T-cell (primary cell): ENCODE measurements at regions not wholly inside any gene's neighbourhood (a gene's known extent, or its start where the extent isn't known, plus 50 kb on each side); places are given as distances from the start of the nearest gene placed in this dataset.

Experiments
- ATAC-seq, 4 experiments: fragments of 200-7000 bp in 3 of 4; fragments of 150-1000 bp in 1 of 4; cut with Tn5 transposase; replicated peaks in 1 of 4; 1 replicate in 3 of 4; 2 replicates in 1 of 4; pipeline ENCODE4 v1.10.0; 2021; ENCODE audit warnings: moderate library complexity in 3 of 4, mild to moderate bottlenecking in 2 of 4, moderate number of reproducible peaks in 1 of 4
- CTCF ChIA-PET, 2 donors: fragments of 300-600 bp; sonication (Branson Sonifier 250); formaldehyde crosslinking; loops; one replicate each; lab custom pipeline; 2022; ENCODE audit warnings: antibody characterized with exemption in 2 of 2; lab: Charles Lee
- POLR2A ChIA-PET, 2 donors: fragments of 300-600 bp; sonication (Branson Sonifier 250); formaldehyde crosslinking; loops; one replicate each; lab custom pipeline; 2022; ENCODE audit warnings: antibody characterized with exemption in 2 of 2; lab: Charles Lee
- DNase-seq, 35 experiments: peaks; one replicate each; pipeline versions ENCODE4 v3.0.0 to v3.0.0-alpha.2; 2013 to 2023
- H3K27ac ChIP-seq: one replicate; pipeline ENCODE4 v1.5.1; 2013; ENCODE audit warnings: low read length
- H3K27me3 ChIP-seq, 2 experiments: replicated peaks in 1 of 2; 1 replicate in 1 of 2; 2 replicates in 1 of 2; pipeline versions ENCODE4 v1.6.1 to v1.7.0; 2013; ENCODE audit warnings: low read length in 1 of 2, mixed read lengths in 1 of 2; ENCODE audit not compliant: control insufficient read depth in 2 of 2, insufficient read depth in 2 of 2; ENCODE audit errors: extremely low read depth in 1 of 2
- H3K36me3 ChIP-seq, 2 donors: 1 replicate in 1 of 2; 2 replicates in 1 of 2; pipeline versions ENCODE4 v1.6.1 to v1.7.0; 2013; ENCODE audit warnings: low read length in 1 of 2; ENCODE audit not compliant: control insufficient read depth in 2 of 2, insufficient read depth in 1 of 2; ENCODE audit errors: extremely low read depth in 1 of 2
- H3K4me1 ChIP-seq, 2 experiments: 1 replicate in 1 of 2; 2 replicates in 1 of 2; pipeline versions ENCODE4 v1.6.1 to v1.7.0; 2013; ENCODE audit warnings: low read length in 2 of 2, mixed read lengths in 1 of 2; ENCODE audit not compliant: insufficient read depth in 2 of 2, control insufficient read depth in 1 of 2; ENCODE audit errors: extremely low read depth in 1 of 2
- H3K4me3 ChIP-seq, 2 donors: 1 replicate in 1 of 2; 2 replicates in 1 of 2; pipeline versions ENCODE4 v1.5.1 to v1.7.0; 2013; ENCODE audit warnings: mild to moderate bottlenecking in 2 of 2, low read length in 1 of 2, moderate library complexity in 1 of 2; ENCODE audit not compliant: control insufficient read depth in 1 of 2; ENCODE audit errors: extremely low read depth in 1 of 2
- H3K9me3 ChIP-seq: 2 replicates; pipeline ENCODE4 v1.7.0; 2013
- H3K27ac Mint-ChIP-seq, 2 donors: one replicate each; pipeline ENCODE4 v1.8.0; 2020 to 2021; ENCODE audit warnings: mild to moderate bottlenecking in 2 of 2, mixed read lengths in 2 of 2
- H3K27me3 Mint-ChIP-seq, 2 donors: one replicate each; pipeline ENCODE4 v1.8.0; 2021 to 2022; ENCODE audit warnings: mixed read lengths in 2 of 2
- H3K36me3 Mint-ChIP-seq: one replicate; pipeline ENCODE4 v1.8.0; 2021; ENCODE audit warnings: mixed read lengths
- H3K4me1 Mint-ChIP-seq, 3 donors: one replicate each; pipeline ENCODE4 v1.8.0; 2020 to 2022; ENCODE audit warnings: mixed read lengths in 3 of 3, mild to moderate bottlenecking in 1 of 3
- H3K4me3 Mint-ChIP-seq, 3 donors: one replicate each; pipeline ENCODE4 v1.8.0; 2020 to 2022; ENCODE audit warnings: mild to moderate bottlenecking in 3 of 3, mixed read lengths in 3 of 3, moderate library complexity in 3 of 3
- H3K9me3 Mint-ChIP-seq, 3 donors: one replicate each; pipeline ENCODE4 v1.8.0; 2020 to 2022; ENCODE audit warnings: mixed read lengths in 3 of 3
- WGBS: methylation state at CpG from one replicate; pipeline ENCODE4 v1.1.5; 2013; ENCODE audit warnings: missing lambda C conversion rate; ENCODE audit not compliant: insufficient coverage; 5-methylcytosine and 5-hydroxymethylcytosine counted together

DNA sequence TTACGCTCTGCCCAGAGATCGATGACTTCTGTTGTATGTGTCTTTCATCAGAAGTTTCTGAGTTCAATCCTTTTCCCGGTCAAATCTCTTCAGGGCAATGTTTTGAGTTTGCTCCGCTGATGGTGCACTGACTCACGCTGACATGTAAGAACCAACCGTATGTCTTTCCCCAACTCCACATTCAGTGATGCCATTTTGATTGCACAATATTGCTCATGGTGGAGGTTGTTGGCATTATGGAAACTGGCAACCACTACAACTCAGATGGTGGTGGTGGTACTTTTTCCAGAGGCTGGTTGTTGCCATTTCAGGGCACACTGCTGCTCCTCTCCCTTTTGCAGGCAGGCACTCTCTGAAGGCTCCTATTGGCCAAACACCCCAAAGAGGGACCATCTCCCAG lies 751.5 kb downstream of the DCDC2C start:
- no peak overlapping the region for H3K4me3 ChIP-seq
- no peaks in the 10 kb centered on the region for H3K27me3 ChIP-seq
- Mint-ChIP-seq H3K27me3 (no peaks in the 10 kb centered on the region), H3K36me3 (no peaks in the 10 kb centered on the region), H3K27ac (no peak overlapping the region), H3K9me3 (peaks cover 10 to 46% (median 14%) of the 10 kb centered on the region in 3 donors), H3K4me3 (no peak overlapping the region), H3K4me1 (no peaks in the 10 kb centered on the region)
- ATAC-seq (no peak), DNase-seq (no peak)
- no peak overlapping the region for H3K27ac ChIP-seq
- no peaks in the 10 kb centered on the region for H3K36me3 ChIP-seq
- 93% methylated on average over 3 of the region's 6 CpGs for WGBS
- CTCF ChIA-PET = no interaction called here
- no peaks in the 10 kb centered on the region for H3K9me3 ChIP-seq
- no peaks in the 10 kb centered on the region for H3K4me1 ChIP-seq
- POLR2A ChIA-PET = no interaction called here

- 100% methylated on average over 2 of the region's 3 CpGs for WGBS
- DNase-seq = no peak
Observed at GRCh38 chr2:4455486-4456155, 752.2 kb downstream of the DCDC2C start.

DNA sequence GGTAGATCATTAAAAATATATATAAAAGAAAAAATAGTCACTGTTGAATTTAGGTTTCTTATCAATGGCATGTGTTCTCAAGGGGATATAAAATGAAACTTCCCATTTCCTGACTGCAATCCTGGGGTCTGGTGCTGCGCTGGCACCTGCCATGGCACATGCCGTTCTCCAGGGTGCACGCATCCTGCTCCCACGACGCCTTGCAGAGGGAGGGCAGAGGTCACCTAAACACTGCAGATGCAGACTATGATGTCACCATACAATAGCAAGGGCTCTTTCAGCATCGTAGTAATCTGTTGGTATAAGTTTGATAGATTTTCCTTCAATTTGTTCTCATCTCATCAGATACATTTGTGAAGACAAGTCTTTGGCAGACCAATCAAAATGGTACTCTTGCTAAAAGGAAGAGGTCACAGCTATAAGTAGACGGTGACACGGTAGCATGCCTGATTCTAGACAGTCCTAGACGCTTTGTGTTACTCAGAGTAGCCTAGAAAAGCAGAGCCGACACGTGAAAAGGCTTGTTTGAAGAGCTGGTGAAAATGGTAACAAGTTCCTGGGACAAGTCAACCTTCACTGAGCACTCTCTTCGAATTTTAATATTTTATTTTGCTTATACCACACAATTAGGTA lies 761.4 kb downstream of the DCDC2C start:
- H3K27me3 Mint-ChIP-seq = no peaks in the 10 kb centered on the region
- H3K4me3 Mint-ChIP-seq = no peak overlapping the region
- DNase-seq (no peak), ATAC-seq (no peak)
- ChIA-PET CTCF (no interaction called here), POLR2A (no interaction called here)
- H3K27ac ChIP-seq = no peak overlapping the region
- H3K36me3 ChIP-seq = no peaks in the 10 kb centered on the region
- H3K36me3 Mint-ChIP-seq = no peaks in the 10 kb centered on the region
- H3K9me3 Mint-ChIP-seq = peaks cover 4 to 9% (median 9%) of the 10 kb centered on the region in 3 donors
- no peak overlapping the region for H3K4me3 ChIP-seq
- 81% methylated on average over 4 of the region's 12 CpGs for WGBS
- no peak overlapping the region for H3K27ac Mint-ChIP-seq
- no peaks in the 10 kb centered on the region for H3K9me3 ChIP-seq
- H3K4me1 ChIP-seq = no peaks in the 10 kb centered on the region
- H3K27me3 ChIP-seq = no peaks in the 10 kb centered on the region
- no peaks in the 10 kb centered on the region for H3K4me1 Mint-ChIP-seq

More at GRCh38 chr2:4455486-4456155, 752.2 kb downstream of the DCDC2C start:
- Mint-ChIP-seq H3K36me3 (no peaks in the 10 kb centered on the region), H3K27me3 (no peaks in the 10 kb centered on the region), H3K9me3 (peaks cover 10 to 46% (median 17%) of the 10 kb centered on the region in 3 donors), H3K27ac (no peak overlapping the region), H3K4me1 (no peaks in the 10 kb centered on the region), H3K4me3 (no peak overlapping the region)
- H3K4me1 ChIP-seq = no peaks in the 10 kb centered on the region
- no peaks in the 10 kb centered on the region for H3K9me3 ChIP-seq
- ChIA-PET CTCF (interaction anchor here in 1 of 2 donors (0.6 kb wide), 1 partner anchor 19 kb away, joined by 3 read pairs; no protein-coding TSS in a partner anchor), POLR2A (no interaction called here)
- no peaks in the 10 kb centered on the region for H3K27me3 ChIP-seq
- no peak overlapping the region for H3K4me3 ChIP-seq
- H3K27ac ChIP-seq = no peak overlapping the region
- no peaks in the 10 kb centered on the region for H3K36me3 ChIP-seq
- no peak for ATAC-seq

- POLR2A ChIA-PET = no interaction called here
- Mint-ChIP-seq H3K27me3 (no peaks in the 10 kb centered on the region), H3K27ac (no peak overlapping the region), H3K4me1 (no peaks in the 10 kb centered on the region), H3K36me3 (no peaks in the 10 kb centered on the region), H3K9me3 (peaks cover 2 to 11% (median 9%) of the 10 kb centered on the region in 3 donors), H3K4me3 (no peak overlapping the region)
- no peak overlapping the region for H3K4me3 ChIP-seq
- no peaks in the 10 kb centered on the region for H3K36me3 ChIP-seq
- no peaks in the 10 kb centered on the region for H3K4me1 ChIP-seq
- H3K9me3 ChIP-seq = no peaks in the 10 kb centered on the region
- H3K27ac ChIP-seq = no peak overlapping the region
- ATAC-seq = no peak
- CTCF ChIA-PET = no interaction called here
- WGBS = 88% methylated on average over 1 of the region's 3 CpGs
- no peaks in the 10 kb centered on the region for H3K27me3 ChIP-seq
- no peak for DNase-seq
Observed at GRCh38 chr2:4465671-4466070, 762.3 kb downstream of the DCDC2C start.

GRCh38 chr2:4475618-4476017 lies 772.2 kb downstream of the DCDC2C start:
- POLR2A ChIA-PET = no interaction called here
- H3K4me3 Mint-ChIP-seq = no peak overlapping the region
- Histone ChIP-seq H3K4me3 (no peak overlapping the region), H3K4me1 (no peaks in the 10 kb centered on the region), H3K27me3 (no peaks in the 10 kb centered on the region), H3K27ac (no peak overlapping the region), H3K9me3 (no peaks in the 10 kb centered on the region), H3K36me3 (no peaks in the 10 kb centered on the region)
- ATAC-seq (no peak), DNase-seq (no peak)
- no peak overlapping the region for H3K27ac Mint-ChIP-seq
- CTCF ChIA-PET = no interaction called here
- H3K4me1 Mint-ChIP-seq = no peaks in the 10 kb centered on the region
- no peaks in the 10 kb centered on the region for H3K36me3 Mint-ChIP-seq
- peaks cover 24 to 28% (median 26%) of the 10 kb centered on the region in 3 donors for H3K9me3 Mint-ChIP-seq
- no peaks in the 10 kb centered on the region for H3K27me3 Mint-ChIP-seq

DNA sequence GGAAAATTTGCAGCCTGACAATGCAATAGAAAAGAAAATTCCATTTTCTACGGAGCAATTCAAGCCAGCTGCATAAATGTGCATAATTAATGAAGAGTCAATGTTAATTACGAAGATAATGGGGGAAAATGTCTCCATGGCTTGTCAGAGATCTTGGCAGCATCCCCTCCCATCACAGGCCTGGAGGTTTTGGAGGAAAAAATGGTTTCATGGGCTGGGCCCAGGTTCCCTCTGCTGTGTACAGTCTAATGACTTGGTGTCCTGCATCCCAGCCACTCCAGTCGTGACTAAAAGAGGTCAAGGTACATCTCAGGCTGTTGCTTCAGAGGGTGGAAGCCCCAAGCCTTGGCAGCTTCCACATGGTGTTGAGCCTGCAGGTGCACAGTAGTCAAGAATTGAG lies 779.7 kb downstream of the DCDC2C start:
- Histone ChIP-seq H3K4me3 (no peak overlapping the region), H3K4me1 (no peaks in the 10 kb centered on the region), H3K27me3 (no peaks in the 10 kb centered on the region), H3K36me3 (no peaks in the 10 kb centered on the region), H3K9me3 (no peaks in the 10 kb centered on the region), H3K27ac (no peak overlapping the region)
- Mint-ChIP-seq H3K4me3 (no peak overlapping the region), H3K27ac (no peak overlapping the region), H3K36me3 (no peaks in the 10 kb centered on the region), H3K4me1 (no peaks in the 10 kb centered on the region), H3K27me3 (no peaks in the 10 kb centered on the region), H3K9me3 (peaks cover 10 to 42% (median 23%) of the 10 kb centered on the region in 3 donors)
- WGBS = 43% methylated on average over 1 of the region's 3 CpGs
- ChIA-PET CTCF (no interaction called here), POLR2A (no interaction called here)
- DNase-seq (no peak), ATAC-seq (no peak)
